Caco-2 (cell line): ENCODE measurements at regions not wholly inside any gene's neighbourhood (a gene's known extent, or its start where the extent isn't known, plus 50 kb on each side); places are given as distances from the start of the nearest gene placed in this dataset.

Source experiments
- BruUV-seq: library from RNA; stranded (reverse); fragments of 400-500 nt; replicated peaks from 2 replicates; lab custom pipeline; 2021; lab: Mats Ljungman, UMichigan
- CTCF ChIA-PET: fragments of 300-600 bp; sonication (Branson Sonifier 250); formaldehyde crosslinking; loops from one replicate; lab custom pipeline; 2022; ENCODE audit warnings: antibody characterized with exemption; lab: Charles Lee
- POLR2A ChIA-PET: fragments of 300-600 bp; sonication (Branson Sonifier 250); formaldehyde crosslinking; loops from one replicate; lab custom pipeline; 2022; ENCODE audit warnings: antibody characterized with exemption; lab: Charles Lee
- DNase-seq, 2 experiments: peaks; one replicate each; pipeline versions ENCODE4 v3.0.0 to v3.0.0-alpha.2; 2020 to 2022
- H3K27me3 ChIP-seq: replicated peaks from 2 replicates; pipeline ENCODE4 v1.6.0; 2011; ENCODE audit warnings: low read length; ENCODE audit not compliant: control insufficient read depth, insufficient read depth
- H3K36me3 ChIP-seq: 2 replicates; pipeline ENCODE4 v1.5.1; 2011; ENCODE audit warnings: low read length; ENCODE audit not compliant: control insufficient read depth, insufficient read depth
- H3K4me1 ChIP-seq: fragments of 250-450 bp; sonication (Bioruptor Pico); 2 replicates; pipeline ENCODE4 v1.5.1; 2020; ENCODE audit warnings: mild to moderate bottlenecking
- H3K4me3 ChIP-seq: 2 replicates; pipeline ENCODE4 v1.5.1; 2011; ENCODE audit warnings: low read depth, mild to moderate bottlenecking, control low read depth, low read length
- H3K9me3 ChIP-seq: fragments of 250-450 bp; sonication (Bioruptor Pico); 2 replicates; pipeline ENCODE4 v1.5.1; 2020; ENCODE audit warnings: mild to moderate bottlenecking, moderate library complexity
- H3K27ac Mint-ChIP-seq: one replicate; pipeline ENCODE4 v1.8.0; 2022; ENCODE audit warnings: mixed read lengths; ENCODE audit not compliant: unreplicated experiment
- H3K27me3 Mint-ChIP-seq: one replicate; pipeline ENCODE4 v1.8.0; 2022; ENCODE audit warnings: mixed read lengths; ENCODE audit not compliant: insufficient read depth, unreplicated experiment
- H3K36me3 Mint-ChIP-seq: one replicate; pipeline ENCODE4 v1.8.0; 2022; ENCODE audit warnings: mild to moderate bottlenecking, mixed read lengths; ENCODE audit not compliant: insufficient read depth, unreplicated experiment
- H3K4me1 Mint-ChIP-seq: one replicate; pipeline ENCODE4 v1.8.0; 2022; ENCODE audit warnings: low read depth, mixed read lengths; ENCODE audit not compliant: unreplicated experiment
- H3K4me3 Mint-ChIP-seq: one replicate; pipeline ENCODE4 v1.8.0; 2022; ENCODE audit warnings: mild to moderate bottlenecking, moderate library complexity, mixed read lengths; ENCODE audit not compliant: unreplicated experiment
- H3K9me3 Mint-ChIP-seq: one replicate; pipeline ENCODE4 v1.8.0; 2022; ENCODE audit warnings: mixed read lengths; ENCODE audit not compliant: unreplicated experiment
- intact Hi-C: fragments of 100-400 bp; cut with micrococcal nuclease; formaldehyde crosslinking; loops from one replicate; pipeline ENCODE4 v1.10.0; 2022; ENCODE audit not compliant: unreplicated experiment
- TF ChIP-seq, protein P1 (sequence below), 2 experiments: fragments of 200-600 bp in 1 of 2; IDR thresholded peaks; 1 replicate in 1 of 2; 2 replicates in 1 of 2; pipeline versions ENCODE4 v1.5.1 to v1.8.0; 2011 to 2022; ENCODE audit warnings: antibody characterized with exemption in 1 of 2, control low read depth in 1 of 2, inconsistent platforms in 1 of 2, low read depth in 1 of 2, low read length in 1 of 2, mild to moderate bottlenecking in 1 of 2, moderate library complexity in 1 of 2; ENCODE audit not compliant: insufficient read depth in 1 of 2, severe bottlenecking in 1 of 2, unreplicated experiment in 1 of 2

GRCh38 chr15:92231461-92231860 lies 162.2 kb upstream of the ST8SIA2 start:
- H3K4me1 ChIP-seq = no peaks in the 10 kb centered on the region
- H3K4me3 ChIP-seq = no peak overlapping the region
- H3K4me3 Mint-ChIP-seq = no peak overlapping the region
- no peaks in the 10 kb centered on the region for H3K9me3 ChIP-seq
- no peaks in the 10 kb centered on the region for H3K4me1 Mint-ChIP-seq
- BruUV-seq = no TSS peak
- CTCF ChIA-PET = no interaction called here
- H3K27me3 Mint-ChIP-seq = peaks cover 20% of the 10 kb centered on the region
- H3K9me3 Mint-ChIP-seq = no peaks in the 10 kb centered on the region
- H3K27me3 ChIP-seq = no peaks in the 10 kb centered on the region
- intact Hi-C loops = no loop called here
- no peak for DNase-seq
- POLR2A ChIA-PET = no interaction called here
- no peak overlapping the region for H3K27ac Mint-ChIP-seq
- TF ChIP-seq, protein P1, sequence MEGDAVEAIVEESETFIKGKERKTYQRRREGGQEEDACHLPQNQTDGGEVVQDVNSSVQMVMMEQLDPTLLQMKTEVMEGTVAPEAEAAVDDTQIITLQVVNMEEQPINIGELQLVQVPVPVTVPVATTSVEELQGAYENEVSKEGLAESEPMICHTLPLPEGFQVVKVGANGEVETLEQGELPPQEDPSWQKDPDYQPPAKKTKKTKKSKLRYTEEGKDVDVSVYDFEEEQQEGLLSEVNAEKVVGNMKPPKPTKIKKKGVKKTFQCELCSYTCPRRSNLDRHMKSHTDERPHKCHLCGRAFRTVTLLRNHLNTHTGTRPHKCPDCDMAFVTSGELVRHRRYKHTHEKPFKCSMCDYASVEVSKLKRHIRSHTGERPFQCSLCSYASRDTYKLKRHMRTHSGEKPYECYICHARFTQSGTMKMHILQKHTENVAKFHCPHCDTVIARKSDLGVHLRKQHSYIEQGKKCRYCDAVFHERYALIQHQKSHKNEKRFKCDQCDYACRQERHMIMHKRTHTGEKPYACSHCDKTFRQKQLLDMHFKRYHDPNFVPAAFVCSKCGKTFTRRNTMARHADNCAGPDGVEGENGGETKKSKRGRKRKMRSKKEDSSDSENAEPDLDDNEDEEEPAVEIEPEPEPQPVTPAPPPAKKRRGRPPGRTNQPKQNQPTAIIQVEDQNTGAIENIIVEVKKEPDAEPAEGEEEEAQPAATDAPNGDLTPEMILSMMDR (IDR thresholded peaks at IDR 0.05; ENCODE audit: insufficient read depth in 1 of 2, low read depth in 1 of 2, low read length in 1 of 2, severe bottlenecking in 1 of 2, unreplicated experiment in 1 of 2) = no peak
- H3K36me3 ChIP-seq = no peaks in the 10 kb centered on the region
- H3K36me3 Mint-ChIP-seq = no peaks in the 10 kb centered on the region

GRCh38 chr15:92232317-92232716 lies 161.4 kb upstream of the ST8SIA2 start:
- Histone ChIP-seq H3K4me3 (no peak overlapping the region), H3K36me3 (no peaks in the 10 kb centered on the region), H3K9me3 (no peaks in the 10 kb centered on the region), H3K27me3 (no peaks in the 10 kb centered on the region), H3K4me1 (no peaks in the 10 kb centered on the region)
- Mint-ChIP-seq H3K4me3 (no peak overlapping the region), H3K4me1 (no peaks in the 10 kb centered on the region), H3K9me3 (no peaks in the 10 kb centered on the region), H3K27ac (no peak overlapping the region), H3K36me3 (no peaks in the 10 kb centered on the region), H3K27me3 (peaks cover 20% of the 10 kb centered on the region)
- TF ChIP-seq, protein P1 (IDR thresholded peaks at IDR 0.05; ENCODE audit: insufficient read depth in 1 of 2, low read depth in 1 of 2, low read length in 1 of 2, severe bottlenecking in 1 of 2, unreplicated experiment in 1 of 2) = no peak
- POLR2A ChIA-PET = no interaction called here
- CTCF ChIA-PET = no interaction called here
- no peak for DNase-seq
- intact Hi-C loops = no loop called here
- no TSS peak for BruUV-seq

DNA sequence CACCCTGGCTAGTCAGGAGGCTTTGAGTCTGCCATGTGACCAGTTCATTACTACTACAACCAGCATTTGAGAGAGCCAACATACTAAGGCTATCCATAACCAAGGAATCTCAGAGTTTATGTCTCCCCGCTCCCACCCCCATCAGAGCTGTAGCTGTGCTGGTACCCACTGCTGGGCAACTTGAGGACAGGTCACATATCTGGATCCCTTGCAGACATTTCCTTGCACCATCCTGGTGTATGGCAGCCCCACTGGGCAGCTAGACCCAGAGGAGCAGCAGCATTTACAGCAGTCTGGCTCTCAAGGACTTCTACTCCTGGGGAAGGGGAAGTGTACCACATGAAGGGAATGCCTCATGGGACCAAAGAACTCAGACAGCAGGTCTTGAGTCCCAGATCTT lies 160.8 kb upstream of the ST8SIA2 start:
- Mint-ChIP-seq H3K27me3 (peaks cover 20% of the 10 kb centered on the region), H3K4me3 (no peak overlapping the region), H3K36me3 (no peaks in the 10 kb centered on the region), H3K4me1 (no peaks in the 10 kb centered on the region), H3K9me3 (no peaks in the 10 kb centered on the region), H3K27ac (no peak overlapping the region)
- no peaks in the 10 kb centered on the region for H3K9me3 ChIP-seq
- POLR2A ChIA-PET = no interaction called here
- no peaks in the 10 kb centered on the region for H3K36me3 ChIP-seq
- CTCF ChIA-PET = no interaction called here
- intact Hi-C loops = no loop called here
- no peak for DNase-seq
- no peak overlapping the region for H3K4me3 ChIP-seq
- TF ChIP-seq, protein P1 (IDR thresholded peaks at IDR 0.05; ENCODE audit: insufficient read depth in 1 of 2, low read depth in 1 of 2, low read length in 1 of 2, severe bottlenecking in 1 of 2, unreplicated experiment in 1 of 2) = no peak
- no TSS peak for BruUV-seq
- H3K4me1 ChIP-seq = no peaks in the 10 kb centered on the region
- H3K27me3 ChIP-seq = no peaks in the 10 kb centered on the region
